GM12878 (cell line): ENCODE measurements at regions not wholly inside any gene's neighbourhood (a gene's known extent, or its start where the extent isn't known, plus 50 kb on each side); places are given as distances from the start of the nearest gene placed in this dataset.

Source experiments
- ATAC-seq: fragments of 200-7000 bp; cut with Tn5 transposase; 3 replicates; pipeline ENCODE4 v1.9.1; 2020; ENCODE audit warnings: mild to moderate bottlenecking, moderate library complexity
- BruUV-seq: library from RNA; stranded (reverse); fragments of 400-500 nt; replicated peaks from 2 replicates; lab custom pipeline; 2021; lab: Mats Ljungman, UMichigan
- CTCF ChIA-PET: fragments of 300-600 bp; sonication (Branson Sonifier 250); formaldehyde crosslinking; extraction: SDS; loops from one replicate; lab custom pipeline; 2021; ENCODE audit warnings: inconsistent platforms; lab: Yijun Ruan, JAX
- POLR2A ChIA-PET: fragments of 350-600 bp; formaldehyde crosslinking; extraction: SDS; loops from one replicate; lab custom pipeline; 2021; ENCODE audit warnings: inconsistent platforms; lab: Charles Lee
- RAD21 ChIA-PET: fragments of 300-600 bp; sonication (Branson Sonifier 250); formaldehyde crosslinking; loops from one replicate; lab custom pipeline; 2023; ENCODE audit warnings: antibody characterized with exemption; ENCODE audit not compliant: unreplicated experiment; lab: Charles Lee
- SMC1A ChIA-PET: fragments of 300-600 bp; sonication (Branson Sonifier 250); formaldehyde crosslinking; loops from one replicate; lab custom pipeline; 2023; ENCODE audit not compliant: unreplicated experiment, uncharacterized antibody; lab: Charles Lee
- DNase-seq: peaks from one replicate; pipeline ENCODE4 v3.0.0-alpha.2; 2011; ENCODE audit warnings: low read depth, low spot score
- FAIRE-seq: peaks from 3 replicates; lab custom pipeline; 2011; peaks lifted over from hg19 to GRCh38; lab: Jason Lieb, UNC
- H2AFZ ChIP-seq: 2 replicates; pipeline ENCODE4 v1.6.0; 2011; ENCODE audit warnings: low read depth, low read length, control low read depth; ENCODE audit not compliant: control insufficient read depth
- H3K27ac ChIP-seq: 2 replicates; pipeline ENCODE4 v1.5.1; 2011; ENCODE audit warnings: control low read depth; ENCODE audit not compliant: control insufficient read depth, insufficient read depth
- H3K27me3 ChIP-seq, 2 experiments: replicated peaks in 1 of 2; 2 replicates each; pipeline versions ENCODE4 v1.6.0 to v1.6.1; 2011; ENCODE audit warnings: low read length in 1 of 2; ENCODE audit not compliant: control insufficient read depth in 2 of 2, insufficient read depth in 2 of 2
- H3K36me3 ChIP-seq, 2 experiments: 2 replicates each; pipeline ENCODE4 v1.5.1; 2011; ENCODE audit warnings: low read length in 1 of 2; ENCODE audit not compliant: control insufficient read depth in 2 of 2, insufficient read depth in 2 of 2
- H3K4me1 ChIP-seq: 2 replicates; pipeline ENCODE4 v1.6.1; 2011; ENCODE audit warnings: mild to moderate bottlenecking, low read length, moderate library complexity, mixed read lengths; ENCODE audit not compliant: control insufficient read depth, insufficient read depth
- H3K4me2 ChIP-seq: 2 replicates; pipeline ENCODE4 v1.6.0; 2011; ENCODE audit warnings: control low read depth; ENCODE audit not compliant: control insufficient read depth, insufficient read depth
- H3K4me3 ChIP-seq: fragments of 200-600 bp; sonication (generic); 2 replicates; pipeline ENCODE4 v1.5.1; 2016
- H3K79me2 ChIP-seq: 2 replicates; pipeline ENCODE4 v1.6.0; 2011; ENCODE audit warnings: low read length; ENCODE audit not compliant: control insufficient read depth, insufficient read depth
- H3K9ac ChIP-seq: 2 replicates; pipeline ENCODE4 v1.8.0; 2011; ENCODE audit warnings: low read length, control low read depth, mixed read lengths; ENCODE audit not compliant: control insufficient read depth, insufficient read depth
- H3K9me3 ChIP-seq: replicated peaks from 3 replicates; pipeline ENCODE4 v1.5.1; 2011; ENCODE audit warnings: mild to moderate bottlenecking, low read length; ENCODE audit not compliant: control insufficient read depth, insufficient read depth
- H4K20me1 ChIP-seq: 2 replicates; pipeline ENCODE4 v1.6.0; 2011; ENCODE audit not compliant: control insufficient read depth, insufficient read depth
- ASH2L ChIP-seq: fragments of 300-600, 200-600 bp; sonication (generic); IDR thresholded peaks from 2 replicates; pipeline ENCODE4 v1.6.1; 2017; ENCODE audit warnings: low read depth, mild to moderate bottlenecking, borderline replicate concordance
- ATF3 ChIP-seq: IDR thresholded peaks from 2 replicates; pipeline ENCODE4 v1.6.1; 2011; ENCODE audit warnings: low read depth, mild to moderate bottlenecking, low read length, moderate library complexity, borderline replicate concordance; ENCODE audit errors: extremely low read depth
- BACH1 ChIP-seq: fragments of 450-650 bp; IDR thresholded peaks from 2 replicates; pipeline ENCODE4 v1.6.1; 2017; ENCODE audit warnings: mild to moderate bottlenecking, borderline replicate concordance
- CBFB ChIP-seq: IDR thresholded peaks from 2 replicates; pipeline ENCODE4 v1.6.1; 2016; ENCODE audit warnings: antibody characterized with exemption, low read depth
- CBX3 ChIP-seq: fragments of 200-600 bp; sonication (generic); IDR thresholded peaks from 2 replicates; pipeline ENCODE4 v1.6.1; 2016; ENCODE audit warnings: low read depth, borderline replicate concordance
- CBX5 ChIP-seq: sonication (generic); IDR thresholded peaks from 2 replicates; pipeline ENCODE4 v1.6.1; 2016; ENCODE audit warnings: low read depth, moderate library complexity, mild to moderate bottlenecking, inconsistent platforms
- CREM ChIP-seq: IDR thresholded peaks from 2 replicates; pipeline ENCODE4 v1.6.1; 2014; ENCODE audit warnings: antibody characterized with exemption, low read depth
- EGR1 ChIP-seq, 2 experiments: IDR thresholded peaks; 1 replicate in 1 of 2; 2 replicates in 1 of 2; pipeline ENCODE4 v1.6.1; 2011 to 2012; ENCODE audit warnings: low read depth in 2 of 2, low read length in 2 of 2, borderline replicate concordance in 1 of 2, mild to moderate bottlenecking in 1 of 2, moderate library complexity in 1 of 2
- FOS ChIP-seq: IDR thresholded peaks from 3 replicates; pipeline ENCODE4 v1.6.1; 2011; ENCODE audit warnings: borderline replicate concordance; ENCODE audit not compliant: insufficient read length; ENCODE audit errors: extremely low read depth
- GATAD2B ChIP-seq: fragments of 450-650 bp; conservative IDR thresholded peaks from 2 replicates; pipeline ENCODE4 v1.6.1; 2017; ENCODE audit warnings: low read depth, mild to moderate bottlenecking, moderate library complexity
- KLF5 ChIP-seq: fragments of 450-650 bp; IDR thresholded peaks from 2 replicates; pipeline ENCODE4 v1.6.1; 2014; ENCODE audit warnings: mild to moderate bottlenecking; ENCODE audit not compliant: partially characterized antibody
- MAX ChIP-seq: IDR thresholded peaks from 2 replicates; pipeline ENCODE4 v1.6.1; 2012; ENCODE audit warnings: low read depth, low read length, improper control_type of control experiment
- MYB ChIP-seq: fragments of 150-350 bp; IDR thresholded peaks from 2 replicates; pipeline ENCODE4 v1.6.1; 2014; ENCODE audit warnings: mild to moderate bottlenecking, low read depth, low read length, borderline replicate concordance
- NFYA ChIP-seq: IDR thresholded peaks from 2 replicates; pipeline ENCODE4 v1.6.1; 2011; ENCODE audit warnings: low read depth, mild to moderate bottlenecking, low read length, improper control_type of control experiment, borderline replicate concordance
- NR2C1 ChIP-seq: fragments of 450-650 bp; IDR thresholded peaks from 2 replicates; pipeline ENCODE4 v1.6.1; 2017; ENCODE audit warnings: antibody characterized with exemption, mild to moderate bottlenecking, moderate library complexity
- RAD21 ChIP-seq: IDR thresholded peaks from 2 replicates; pipeline ENCODE4 v1.6.1; 2011; ENCODE audit warnings: mild to moderate bottlenecking, low read depth, low read length, moderate library complexity; ENCODE audit not compliant: insufficient read depth
- RB1 ChIP-seq: fragments of 450-650 bp; formaldehyde crosslinking; IDR thresholded peaks from 2 replicates; pipeline ENCODE4 v1.6.1; 2017; ENCODE audit warnings: mild to moderate bottlenecking, borderline replicate concordance
- SUPT20H ChIP-seq: IDR thresholded peaks from 2 replicates; pipeline ENCODE4 v1.6.1; 2011; ENCODE audit warnings: low read depth, mild to moderate bottlenecking, low read length, moderate library complexity, borderline replicate concordance; ENCODE audit not compliant: control insufficient read depth
- ZNF687 ChIP-seq: fragments of 450-650 bp; IDR thresholded peaks from 2 replicates; pipeline ENCODE4 v1.6.1; 2017; ENCODE audit warnings: mild to moderate bottlenecking, moderate library complexity
- WGBS: methylation state at CpG from one replicate; pipeline ENCODE4 v1.1.6; 2016; ENCODE audit warnings: low lambda C conversion rate; ENCODE audit not compliant: insufficient replicate concordance, insufficient coverage; ENCODE audit errors: missing lambda C conversion rate; 5-methylcytosine and 5-hydroxymethylcytosine counted together
- in situ Hi-C: fragments of 300-500 bp; cut with MboI; formaldehyde crosslinking; loops from 9 replicates; pipeline ENCODE4 v1.14.3; 2018; ENCODE audit warnings: mixed read lengths
- intact Hi-C: fragments of 100-400 bp; cut with micrococcal nuclease; formaldehyde crosslinking; loops from one replicate; pipeline ENCODE4 v1.14.2; 2022; ENCODE audit not compliant: unreplicated experiment
- TF ChIP-seq, protein P1 (sequence below): fragments of 450-650 bp; IDR thresholded peaks from 2 replicates; pipeline ENCODE4 v1.6.1; 2016; ENCODE audit warnings: mild to moderate bottlenecking

GRCh38 chr10:109778993-109779392 is 144.3 kb downstream of the XPNPEP1 start:
- ChIA-PET POLR2A (no interaction called here), RAD21 (no interaction called here), CTCF (interaction anchor here (1.4 kb wide), 1 partner anchor 8 kb away, joined by 4 read pairs; no protein-coding TSS in a partner anchor), SMC1A (no interaction called here)
- BruUV-seq, result no TSS peak
- no peaks in the 10 kb centered on the region for H3K36me3 ChIP-seq
- in situ Hi-C loops, result no loop called here
- H3K4me3 ChIP-seq, result no peak overlapping the region
- H3K79me2 ChIP-seq, result no peaks in the 10 kb centered on the region
- WGBS, result 17% methylated on average over 4 of the region's 4 CpGs
- no peaks in the 10 kb centered on the region for H3K27me3 ChIP-seq
- no peaks in the 10 kb centered on the region for H3K4me1 ChIP-seq
- no peaks in the 10 kb centered on the region for H4K20me1 ChIP-seq
- H3K27ac ChIP-seq, result no peak overlapping the region
- no peak for FAIRE-seq
- DNase-seq, result no peak
- TF ChIP-seq RAD21 (no peak), BACH1 (no peak), CBX5 (no peak), CBFB (no peak), ZNF687 (no peak), SUPT20H (no peak), CBX3 (no peak), FOS (no peak), NFYA (no peak), KLF5 (no peak), EGR1 (IDR thresholded peaks at IDR 0.05; ENCODE audit: borderline replicate concordance in 1 of 2, low read depth in 2 of 2, low read length in 2 of 2) (no peak), MAX (no peak), NR2C1 (no peak), ASH2L (no peak), MYB (no peak), GATAD2B (no peak), RB1 (no peak), CREM (no peak), ATF3 (no peak)
- TF ChIP-seq, protein P1, sequence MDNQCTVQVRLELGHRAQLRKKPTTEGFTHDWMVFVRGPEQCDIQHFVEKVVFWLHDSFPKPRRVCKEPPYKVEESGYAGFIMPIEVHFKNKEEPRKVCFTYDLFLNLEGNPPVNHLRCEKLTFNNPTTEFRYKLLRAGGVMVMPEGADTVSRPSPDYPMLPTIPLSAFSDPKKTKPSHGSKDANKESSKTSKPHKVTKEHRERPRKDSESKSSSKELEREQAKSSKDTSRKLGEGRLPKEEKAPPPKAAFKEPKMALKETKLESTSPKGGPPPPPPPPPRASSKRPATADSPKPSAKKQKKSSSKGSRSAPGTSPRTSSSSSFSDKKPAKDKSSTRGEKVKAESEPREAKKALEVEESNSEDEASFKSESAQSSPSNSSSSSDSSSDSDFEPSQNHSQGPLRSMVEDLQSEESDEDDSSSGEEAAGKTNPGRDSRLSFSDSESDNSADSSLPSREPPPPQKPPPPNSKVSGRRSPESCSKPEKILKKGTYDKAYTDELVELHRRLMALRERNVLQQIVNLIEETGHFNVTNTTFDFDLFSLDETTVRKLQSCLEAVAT, result no peak
- H3K9ac ChIP-seq, result no peak overlapping the region
- H3K4me2 ChIP-seq, result no peak overlapping the region
- no peak overlapping the region for H2AFZ ChIP-seq
- no peaks in the 10 kb centered on the region for H3K9me3 ChIP-seq
- intact Hi-C loops, result no loop called here
- ATAC-seq, result no peak
